Glutamatergic neuron (in vitro differentiated cells): ENCODE measurements at regions not wholly inside any gene's neighbourhood (a gene's known extent, or its start where the extent isn't known, plus 50 kb on each side); places are given as distances from the start of the nearest gene placed in this dataset.

ENCODE experiments used
- DNase-seq: peaks from one replicate; pipeline ENCODE4 v3.0.0; 2022
- H3K27ac Mint-ChIP-seq: one replicate; pipeline ENCODE4 v1.8.0; 2020; ENCODE audit warnings: mild to moderate bottlenecking, mixed read lengths, inconsistent platforms; ENCODE audit not compliant: unreplicated experiment
- H3K27me3 Mint-ChIP-seq: one replicate; pipeline ENCODE4 v1.8.0; 2020; ENCODE audit warnings: mild to moderate bottlenecking, moderate library complexity, mixed read lengths, inconsistent platforms; ENCODE audit not compliant: unreplicated experiment
- H3K36me3 Mint-ChIP-seq: one replicate; pipeline ENCODE4 v1.8.0; 2020; ENCODE audit warnings: mild to moderate bottlenecking, mixed read lengths, inconsistent platforms; ENCODE audit not compliant: unreplicated experiment
- H3K4me1 Mint-ChIP-seq: one replicate; pipeline ENCODE4 v1.8.0; 2020; ENCODE audit warnings: mild to moderate bottlenecking, low read depth, mixed read lengths, inconsistent platforms; ENCODE audit not compliant: unreplicated experiment
- H3K4me3 Mint-ChIP-seq: one replicate; pipeline ENCODE4 v1.8.0; 2020; ENCODE audit warnings: mild to moderate bottlenecking, mixed read lengths, inconsistent platforms; ENCODE audit not compliant: unreplicated experiment
- H3K9me3 Mint-ChIP-seq: one replicate; pipeline ENCODE4 v1.8.0; 2020; ENCODE audit warnings: mild to moderate bottlenecking, moderate library complexity, mixed read lengths, inconsistent platforms; ENCODE audit not compliant: unreplicated experiment
- TF ChIP-seq, protein P1 (sequence below): fragments of 200-600 bp; sonication (generic); IDR thresholded peaks from one replicate; pipeline ENCODE4 v1.5.0; 2021; ENCODE audit not compliant: partially characterized antibody, unreplicated experiment

GRCh38 chr14:85296456-85297210 lies 233.3 kb upstream of the FLRT2 start:
- TF ChIP-seq, protein P1, sequence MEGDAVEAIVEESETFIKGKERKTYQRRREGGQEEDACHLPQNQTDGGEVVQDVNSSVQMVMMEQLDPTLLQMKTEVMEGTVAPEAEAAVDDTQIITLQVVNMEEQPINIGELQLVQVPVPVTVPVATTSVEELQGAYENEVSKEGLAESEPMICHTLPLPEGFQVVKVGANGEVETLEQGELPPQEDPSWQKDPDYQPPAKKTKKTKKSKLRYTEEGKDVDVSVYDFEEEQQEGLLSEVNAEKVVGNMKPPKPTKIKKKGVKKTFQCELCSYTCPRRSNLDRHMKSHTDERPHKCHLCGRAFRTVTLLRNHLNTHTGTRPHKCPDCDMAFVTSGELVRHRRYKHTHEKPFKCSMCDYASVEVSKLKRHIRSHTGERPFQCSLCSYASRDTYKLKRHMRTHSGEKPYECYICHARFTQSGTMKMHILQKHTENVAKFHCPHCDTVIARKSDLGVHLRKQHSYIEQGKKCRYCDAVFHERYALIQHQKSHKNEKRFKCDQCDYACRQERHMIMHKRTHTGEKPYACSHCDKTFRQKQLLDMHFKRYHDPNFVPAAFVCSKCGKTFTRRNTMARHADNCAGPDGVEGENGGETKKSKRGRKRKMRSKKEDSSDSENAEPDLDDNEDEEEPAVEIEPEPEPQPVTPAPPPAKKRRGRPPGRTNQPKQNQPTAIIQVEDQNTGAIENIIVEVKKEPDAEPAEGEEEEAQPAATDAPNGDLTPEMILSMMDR: no peak
- H3K27ac Mint-ChIP-seq: no peak overlapping the region
- DNase-seq: no peak
- peaks cover 4% of the 10 kb centered on the region for H3K27me3 Mint-ChIP-seq
- H3K9me3 Mint-ChIP-seq: no peaks in the 10 kb centered on the region
- H3K4me1 Mint-ChIP-seq: peaks cover 7% of the 10 kb centered on the region
- peaks cover 9% of the 10 kb centered on the region for H3K36me3 Mint-ChIP-seq
- H3K4me3 Mint-ChIP-seq: no peak overlapping the region

DNA sequence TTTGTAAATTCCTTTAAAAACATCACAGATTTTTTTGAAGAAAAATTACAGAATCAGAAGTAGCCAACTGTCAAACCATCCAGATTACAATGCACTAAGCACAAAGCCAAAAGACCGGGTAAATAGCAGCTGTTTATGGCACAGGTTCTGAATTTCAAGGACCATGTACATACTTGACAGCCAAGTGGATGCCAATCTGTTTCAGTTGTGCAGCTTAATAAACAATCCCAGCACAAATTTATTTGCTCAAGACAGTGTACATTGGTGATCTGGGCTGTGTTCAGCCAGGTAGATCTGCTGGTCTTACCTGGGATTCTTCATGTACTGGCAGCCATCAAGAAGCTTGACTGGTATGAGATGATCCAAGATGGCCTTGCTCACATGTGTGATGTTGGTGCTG lies 229.8 kb upstream of the FLRT2 start:
- no peaks in the 10 kb centered on the region for H3K4me1 Mint-ChIP-seq
- peaks cover 2% of the 10 kb centered on the region for H3K27me3 Mint-ChIP-seq
- H3K27ac Mint-ChIP-seq: no peak overlapping the region
- no peak for DNase-seq
- TF ChIP-seq, protein P1: no peak
- H3K4me3 Mint-ChIP-seq: no peak overlapping the region
- H3K9me3 Mint-ChIP-seq: no peaks in the 10 kb centered on the region
- H3K36me3 Mint-ChIP-seq: peaks cover 9% of the 10 kb centered on the region

- H3K4me3 Mint-ChIP-seq: no peak overlapping the region
- TF ChIP-seq, protein P1: no peak
- peaks cover 1% of the 10 kb centered on the region for H3K9me3 Mint-ChIP-seq
- peaks cover 9% of the 10 kb centered on the region for H3K36me3 Mint-ChIP-seq
- H3K27me3 Mint-ChIP-seq: peaks cover 2% of the 10 kb centered on the region
- H3K4me1 Mint-ChIP-seq: peaks cover 5% of the 10 kb centered on the region
- DNase-seq: no peak
- H3K27ac Mint-ChIP-seq: no peak overlapping the region
Observed at GRCh38 chr14:85301506-85301905, 228.4 kb upstream of the FLRT2 start.

- no peak for DNase-seq
- peaks cover 11% of the 10 kb centered on the region for H3K9me3 Mint-ChIP-seq
- peaks cover 21% of the 10 kb centered on the region for H3K4me1 Mint-ChIP-seq
- no peaks in the 10 kb centered on the region for H3K36me3 Mint-ChIP-seq
- H3K4me3 Mint-ChIP-seq: no peak overlapping the region
- H3K27ac Mint-ChIP-seq: peak overlapping the region; percentile 15
- peaks cover 5% of the 10 kb centered on the region for H3K27me3 Mint-ChIP-seq
- TF ChIP-seq, protein P1: no peak
Observed at GRCh38 chr14:85306024-85306423, 223.9 kb upstream of the FLRT2 start.

DNA sequence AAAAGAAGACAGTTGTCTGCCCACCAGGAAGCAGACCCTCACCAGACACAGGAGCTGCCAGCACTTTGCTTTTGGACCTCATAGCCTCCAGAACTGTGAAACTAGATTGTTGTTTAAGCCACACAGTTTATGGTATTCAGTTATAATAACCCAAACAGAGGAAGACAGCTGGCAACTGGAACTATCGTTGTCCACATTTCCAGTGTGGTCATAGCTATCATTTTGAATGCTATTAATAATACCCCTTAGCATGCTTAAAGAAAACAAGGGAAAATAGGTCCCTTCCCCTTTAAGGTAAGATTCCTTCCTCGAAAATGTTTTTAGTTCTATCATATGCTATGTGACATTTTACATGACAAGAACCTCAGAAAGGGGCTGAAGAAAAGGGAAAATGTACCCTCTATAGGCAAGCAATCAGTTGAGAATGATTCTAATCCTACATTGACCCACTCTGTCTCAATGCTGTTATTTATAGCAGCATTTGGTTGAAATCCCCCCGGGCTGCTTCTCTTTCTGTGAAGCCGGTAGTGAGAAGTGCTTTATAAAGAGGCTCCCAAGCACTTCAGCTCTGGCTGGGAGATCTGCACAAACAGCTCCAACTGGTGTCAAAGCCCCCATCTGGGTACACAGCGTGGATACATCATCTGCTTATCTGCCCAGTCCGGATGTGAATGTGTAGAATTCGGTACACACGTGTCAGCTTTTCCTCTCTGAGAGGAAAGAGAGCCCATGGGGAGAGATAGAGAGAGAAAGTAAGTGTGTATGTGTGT lies 221.2 kb upstream of the FLRT2 start:
- DNase-seq: peak; percentile 67
- peak overlapping the region; percentile 95 for H3K27ac Mint-ChIP-seq
- H3K36me3 Mint-ChIP-seq: no peaks in the 10 kb centered on the region
- TF ChIP-seq, protein P1: no peak
- H3K4me1 Mint-ChIP-seq: peaks cover 24% of the 10 kb centered on the region
- peak overlapping the region; percentile 44 for H3K4me3 Mint-ChIP-seq
- peaks cover 3% of the 10 kb centered on the region for H3K27me3 Mint-ChIP-seq
- peaks cover 11% of the 10 kb centered on the region for H3K9me3 Mint-ChIP-seq
